ENCODE measurements at regions not wholly inside any gene's neighbourhood (a gene's known extent, or its start where the extent isn't known, plus 50 kb on each side); places are given as distances from the start of the nearest gene placed in this dataset.

GRCh38 chr7:145293228-145293701 is 457.4 kb upstream of the TPK1 start:
- Mint-ChIP-seq H3K4me1 (no peaks in the 10 kb centered on the region), H3K27ac (no peak overlapping the region), H3K9me3 (peaks cover 0 to 9% (median 4%) of the 10 kb centered on the region in 7 donors), H3K27me3 (ENCODE audit: low read depth in 3 of 3) (no peaks in the 10 kb centered on the region), H3K36me3 (no peaks in the 10 kb centered on the region), H3K4me3 (no peak overlapping the region)
- no peaks in the 10 kb centered on the region for H3K79me2 ChIP-seq (ENCODE audit: insufficient read depth, low read length)
- no peak for DNase-seq
- no peak overlapping the region for H2AFZ ChIP-seq (ENCODE audit: insufficient read depth, low read depth, low read length, poor library complexity, severe bottlenecking)
- no peak overlapping the region for H3K9ac ChIP-seq (ENCODE audit: insufficient read depth, low read length, poor library complexity, severe bottlenecking)
- no peaks in the 10 kb centered on the region for H3K36me3 ChIP-seq (replicated peaks in 1 of 2; ENCODE audit: control insufficient read depth in 1 of 2, insufficient read depth in 2 of 2, low read length in 2 of 2)
- H3K4me3 ChIP-seq (replicated peaks in 1 of 3; ENCODE audit: low read depth in 2 of 3, low read length in 3 of 3) = no peak overlapping the region
- no peak overlapping the region for H3K27ac ChIP-seq (ENCODE audit: low read depth in 1 of 2, low read length in 2 of 2)
- H3K27me3 ChIP-seq (ENCODE audit: control insufficient read depth in 2 of 2, insufficient read depth in 2 of 2, low read length in 2 of 2) = no peaks in the 10 kb centered on the region
- no peaks in the 10 kb centered on the region for H3K4me1 ChIP-seq (ENCODE audit: control insufficient read depth in 1 of 2, insufficient read depth in 2 of 2, low read length in 2 of 2)
- intact Hi-C loops (cut with micrococcal nuclease) = no loop called here
- no peak for TF ChIP-seq CTCF (IDR thresholded peaks at IDR 0.05)
- H3K4me2 ChIP-seq (replicated peaks; ENCODE audit: extremely low read depth, low read length, poor library complexity, severe bottlenecking) = no peak overlapping the region
- no CpG with 5 or more reads among the region's 1 CpG for WGBS (ENCODE audit: insufficient coverage)
- H4K20me1 ChIP-seq (ENCODE audit: insufficient read depth, low read length) = no peaks in the 10 kb centered on the region
- peaks cover 3 to 4% of the 10 kb centered on the region in 2 donors for H3K9me3 ChIP-seq (replicated peaks in 1 of 2; ENCODE audit: control insufficient read depth in 1 of 2, insufficient read depth in 1 of 2, low read length in 2 of 2)

- H2AFZ ChIP-seq (ENCODE audit: insufficient read depth, low read depth, low read length, poor library complexity, severe bottlenecking) = no peak overlapping the region
- no peak overlapping the region for H3K27ac ChIP-seq (ENCODE audit: low read depth in 1 of 2, low read length in 2 of 2)
- H3K4me1 ChIP-seq (ENCODE audit: control insufficient read depth in 1 of 2, insufficient read depth in 2 of 2, low read length in 2 of 2) = no peaks in the 10 kb centered on the region
- no peaks in the 10 kb centered on the region for H3K27me3 ChIP-seq (ENCODE audit: control insufficient read depth in 2 of 2, insufficient read depth in 2 of 2, low read length in 2 of 2)
- Mint-ChIP-seq H3K9me3 (peaks cover 0 to 13% (median 4%) of the 10 kb centered on the region in 7 donors), H3K4me3 (no peak overlapping the region), H3K27ac (no peak overlapping the region), H3K36me3 (no peaks in the 10 kb centered on the region), H3K27me3 (ENCODE audit: low read depth in 3 of 3) (no peaks in the 10 kb centered on the region), H3K4me1 (no peaks in the 10 kb centered on the region)
- H3K9ac ChIP-seq (ENCODE audit: insufficient read depth, low read length, poor library complexity, severe bottlenecking) = no peak overlapping the region
- no peak overlapping the region for H3K4me3 ChIP-seq (replicated peaks in 1 of 3; ENCODE audit: low read depth in 2 of 3, low read length in 3 of 3)
- no peaks in the 10 kb centered on the region for H4K20me1 ChIP-seq (ENCODE audit: insufficient read depth, low read length)
- no peaks in the 10 kb centered on the region for H3K36me3 ChIP-seq (replicated peaks in 1 of 2; ENCODE audit: control insufficient read depth in 1 of 2, insufficient read depth in 2 of 2, low read length in 2 of 2)
- H3K79me2 ChIP-seq (ENCODE audit: insufficient read depth, low read length) = no peaks in the 10 kb centered on the region
- H3K4me2 ChIP-seq (replicated peaks; ENCODE audit: extremely low read depth, low read length, poor library complexity, severe bottlenecking) = no peak overlapping the region
- peaks cover 8 to 11% of the 10 kb centered on the region in 2 donors for H3K9me3 ChIP-seq (replicated peaks in 1 of 2; ENCODE audit: control insufficient read depth in 1 of 2, insufficient read depth in 1 of 2, low read length in 2 of 2)
- 95% methylated on average over 4 of the region's 6 CpGs for WGBS (ENCODE audit: insufficient coverage)
- DNase-seq = no peak
- intact Hi-C loops (cut with micrococcal nuclease) = no loop called here
- no peak for TF ChIP-seq CTCF (IDR thresholded peaks at IDR 0.05)
These were observed 453.5 kb upstream of the TPK1 start for GRCh38 chr7:145289384-145289783.
